ENCODE measurements at regions not wholly inside any gene's neighbourhood (a gene's known extent, or its start where the extent isn't known, plus 50 kb on each side); places are given as distances from the start of the nearest gene placed in this dataset.

- no peak overlapping the region for H3K27ac ChIP-seq
- ChIA-PET POLR2A (ENCODE audit: unreplicated experiment) (no interaction called here), CTCF (no interaction called here)
- H4K20me1 ChIP-seq (ENCODE audit: insufficient read depth): no peaks in the 10 kb centered on the region
- TF ChIP-seq EZH2 (IDR thresholded peaks at IDR 0.05; ENCODE audit: low read depth) (no peak), CTCF (conservative IDR thresholded peaks at IDR 0.05) (no peak)
- BruUV-seq (replicated peaks): no TSS peak
- no peaks in the 10 kb centered on the region; the same call in 1 of the 2 replicates for H3K9me3 ChIP-seq (ENCODE audit: insufficient read depth, low read depth)
- no peaks in the 10 kb centered on the region; the same call in none of the 2 replicates for H3K9me2 ChIP-seq (ENCODE audit: insufficient read depth)
- no peaks in the 10 kb centered on the region for H3K27me3 ChIP-seq (ENCODE audit: insufficient read depth, low read depth)
- intact Hi-C loops (cut with micrococcal nuclease; ENCODE audit: unreplicated experiment): loop anchor here (10.0 kb wide), 1 partner anchor 67 kb away; no protein-coding TSS in a partner anchor
- H3K36me3 ChIP-seq (ENCODE audit: low read depth): no peaks in the 10 kb centered on the region
- no peaks in the 10 kb centered on the region for H3K4me1 ChIP-seq (replicated peaks; ENCODE audit: insufficient read depth)
- no peak overlapping the region for H2AFZ ChIP-seq
- H3F3A ChIP-seq (ENCODE audit: insufficient read depth, low read depth): no peaks in the 10 kb centered on the region
- no peak overlapping the region for H3K4me2 ChIP-seq
- no peaks in the 10 kb centered on the region for H3K79me2 ChIP-seq (ENCODE audit: low read depth)
- no peak overlapping the region for H3K4me3 ChIP-seq
- DNase-seq: no peak
Measured at GRCh38 chr13:50711996-50712395, 131.5 kb downstream of the DLEU7 start.

- TF ChIP-seq EZH2 (IDR thresholded peaks at IDR 0.05; ENCODE audit: low read depth) (no peak), CTCF (conservative IDR thresholded peaks at IDR 0.05) (no peak)
- Histone ChIP-seq H3F3A (ENCODE audit: insufficient read depth, low read depth) (no peaks in the 10 kb centered on the region), H3K9me2 (ENCODE audit: insufficient read depth) (no peaks in the 10 kb centered on the region; the same call in none of the 2 replicates), H3K36me3 (ENCODE audit: low read depth) (no peaks in the 10 kb centered on the region), H4K20me1 (ENCODE audit: insufficient read depth) (no peaks in the 10 kb centered on the region), H3K4me1 (replicated peaks; ENCODE audit: insufficient read depth) (no peaks in the 10 kb centered on the region), H3K9me3 (ENCODE audit: insufficient read depth, low read depth) (no peaks in the 10 kb centered on the region; the same call in 1 of the 2 replicates), H3K4me3 (no peak overlapping the region), H2AFZ (no peak overlapping the region), H3K27ac (no peak overlapping the region), H3K27me3 (ENCODE audit: insufficient read depth, low read depth) (no peaks in the 10 kb centered on the region), H3K79me2 (ENCODE audit: low read depth) (no peaks in the 10 kb centered on the region), H3K4me2 (no peak overlapping the region)
- ChIA-PET POLR2A (ENCODE audit: unreplicated experiment) (no interaction called here), CTCF (no interaction called here)
- intact Hi-C loops (cut with micrococcal nuclease; ENCODE audit: unreplicated experiment): loop anchor here (10.0 kb wide), 1 partner anchor 68 kb away; no protein-coding TSS in a partner anchor
- DNase-seq: no peak
- BruUV-seq (replicated peaks): no TSS peak
Measured at GRCh38 chr13:50712456-50712855, 131.0 kb downstream of the DLEU7 start.

GRCh38 chr13:50712881-50713280 lies 130.6 kb downstream of the DLEU7 start:
- no peak for DNase-seq
- intact Hi-C loops (cut with micrococcal nuclease; ENCODE audit: unreplicated experiment): loop anchor here (10.0 kb wide), 1 partner anchor 68 kb away; no protein-coding TSS in a partner anchor
- Histone ChIP-seq H3K4me1 (replicated peaks; ENCODE audit: insufficient read depth) (no peaks in the 10 kb centered on the region), H3F3A (ENCODE audit: insufficient read depth, low read depth) (no peaks in the 10 kb centered on the region), H3K9me3 (ENCODE audit: insufficient read depth, low read depth) (no peaks in the 10 kb centered on the region; the same call in 1 of the 2 replicates), H4K20me1 (ENCODE audit: insufficient read depth) (no peaks in the 10 kb centered on the region), H3K4me3 (no peak overlapping the region), H3K4me2 (no peak overlapping the region), H3K9me2 (ENCODE audit: insufficient read depth) (no peaks in the 10 kb centered on the region; the same call in none of the 2 replicates), H3K27ac (no peak overlapping the region), H3K27me3 (ENCODE audit: insufficient read depth, low read depth) (no peaks in the 10 kb centered on the region), H3K36me3 (ENCODE audit: low read depth) (no peaks in the 10 kb centered on the region), H2AFZ (no peak overlapping the region), H3K79me2 (ENCODE audit: low read depth) (no peaks in the 10 kb centered on the region)
- ChIA-PET POLR2A (ENCODE audit: unreplicated experiment) (no interaction called here), CTCF (no interaction called here)
- BruUV-seq (replicated peaks): no TSS peak
- no peak for TF ChIP-seq CTCF (conservative IDR thresholded peaks at IDR 0.05)
- TF ChIP-seq EZH2 (IDR thresholded peaks at IDR 0.05; ENCODE audit: low read depth): no peak

Measured in PC-9 (cell line).